Brain microvascular endothelial cell (primary cell): ENCODE measurements at regions not wholly inside any gene's neighbourhood (a gene's known extent, or its start where the extent isn't known, plus 50 kb on each side); places are given as distances from the start of the nearest gene placed in this dataset.

Source experiments
- DNase-seq: peaks from one replicate; pipeline ENCODE4 v3.0.0-alpha.2; 2020
- H3K27ac ChIP-seq: fragments of 250-450 bp; sonication (Bioruptor Pico); 2 replicates; pipeline ENCODE4 v1.5.1; 2020; ENCODE audit warnings: mild to moderate bottlenecking, moderate library complexity
- H3K27me3 ChIP-seq: fragments of 250-450 bp; sonication (Bioruptor Pico); replicated peaks from 2 replicates; pipeline ENCODE4 v1.5.1; 2020; ENCODE audit warnings: mild to moderate bottlenecking
- H3K36me3 ChIP-seq: fragments of 250-450 bp; sonication (Bioruptor Pico); replicated peaks from 2 replicates; pipeline ENCODE4 v1.5.1; 2020; ENCODE audit warnings: mild to moderate bottlenecking
- H3K4me3 ChIP-seq: 2 replicates; pipeline ENCODE4 v1.5.1; 2011; ENCODE audit warnings: low read depth, mild to moderate bottlenecking, control low read depth, low read length, moderate library complexity
- in situ Hi-C: cut with HindIII; loops from 2 replicates; pipeline ENCODE4 v1.10.0; 2017; ENCODE audit warnings: low sequenced_read_pairs, low pct_ligation_motif_present
- TF ChIP-seq, protein P1 (sequence below): IDR thresholded peaks from 2 replicates; pipeline ENCODE4 v1.5.1; 2011; ENCODE audit warnings: low read depth, mild to moderate bottlenecking, moderate library complexity, low read length, control low read depth, inconsistent platforms; ENCODE audit errors: missing control alignments

DNA sequence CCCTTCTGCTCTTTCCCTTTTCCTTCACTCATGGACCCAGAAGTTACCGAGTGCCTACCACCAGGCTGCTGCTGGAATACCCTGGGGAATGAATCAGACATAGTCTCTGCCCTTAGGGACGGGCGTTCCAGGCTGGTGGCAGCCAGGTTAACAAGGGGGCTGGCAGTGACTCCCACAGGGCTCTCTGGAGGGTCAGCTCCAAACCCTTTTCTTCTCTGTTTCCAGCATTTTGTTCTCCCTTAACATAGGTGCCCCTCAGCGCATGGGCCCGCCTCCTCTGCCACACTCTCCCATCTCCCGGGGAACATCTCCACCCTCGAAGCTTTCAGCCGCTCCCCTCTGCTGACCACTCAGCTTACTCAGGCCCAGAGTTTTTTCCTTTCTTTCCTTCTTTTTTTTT is 62.9 kb upstream of the LRP8 start:
- Histone ChIP-seq H3K36me3 (no peaks in the 10 kb centered on the region), H3K4me3 (no peak overlapping the region), H3K27ac (no peak overlapping the region), H3K27me3 (no peaks in the 10 kb centered on the region)
- TF ChIP-seq, protein P1, sequence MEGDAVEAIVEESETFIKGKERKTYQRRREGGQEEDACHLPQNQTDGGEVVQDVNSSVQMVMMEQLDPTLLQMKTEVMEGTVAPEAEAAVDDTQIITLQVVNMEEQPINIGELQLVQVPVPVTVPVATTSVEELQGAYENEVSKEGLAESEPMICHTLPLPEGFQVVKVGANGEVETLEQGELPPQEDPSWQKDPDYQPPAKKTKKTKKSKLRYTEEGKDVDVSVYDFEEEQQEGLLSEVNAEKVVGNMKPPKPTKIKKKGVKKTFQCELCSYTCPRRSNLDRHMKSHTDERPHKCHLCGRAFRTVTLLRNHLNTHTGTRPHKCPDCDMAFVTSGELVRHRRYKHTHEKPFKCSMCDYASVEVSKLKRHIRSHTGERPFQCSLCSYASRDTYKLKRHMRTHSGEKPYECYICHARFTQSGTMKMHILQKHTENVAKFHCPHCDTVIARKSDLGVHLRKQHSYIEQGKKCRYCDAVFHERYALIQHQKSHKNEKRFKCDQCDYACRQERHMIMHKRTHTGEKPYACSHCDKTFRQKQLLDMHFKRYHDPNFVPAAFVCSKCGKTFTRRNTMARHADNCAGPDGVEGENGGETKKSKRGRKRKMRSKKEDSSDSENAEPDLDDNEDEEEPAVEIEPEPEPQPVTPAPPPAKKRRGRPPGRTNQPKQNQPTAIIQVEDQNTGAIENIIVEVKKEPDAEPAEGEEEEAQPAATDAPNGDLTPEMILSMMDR = no peak
- in situ Hi-C loops = no loop called here
- DNase-seq = no peak

DNA sequence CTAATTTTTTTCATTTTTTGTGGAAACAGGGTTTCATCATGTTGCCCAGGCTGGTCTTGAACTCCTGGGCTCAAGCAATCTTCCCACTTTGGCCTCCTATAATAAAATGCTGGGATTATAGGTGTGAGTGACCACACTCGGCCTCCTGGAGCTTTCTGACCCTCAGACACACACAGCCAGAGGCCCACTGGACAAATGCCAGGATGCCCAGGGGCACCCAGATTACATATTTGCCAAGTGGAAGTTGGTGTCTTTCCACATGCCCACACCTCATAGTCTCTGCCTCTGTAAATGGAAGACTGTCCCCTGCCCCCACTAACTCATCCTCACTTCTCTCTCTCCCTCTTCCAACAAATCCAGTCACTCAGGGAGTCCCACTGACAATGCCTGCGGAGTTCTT is 63.4 kb upstream of the LRP8 start:
- Histone ChIP-seq H3K4me3 (no peak overlapping the region), H3K36me3 (no peaks in the 10 kb centered on the region), H3K27ac (no peak overlapping the region), H3K27me3 (no peaks in the 10 kb centered on the region)
- in situ Hi-C loops = no loop called here
- TF ChIP-seq, protein P1 = no peak
- no peak for DNase-seq

DNA sequence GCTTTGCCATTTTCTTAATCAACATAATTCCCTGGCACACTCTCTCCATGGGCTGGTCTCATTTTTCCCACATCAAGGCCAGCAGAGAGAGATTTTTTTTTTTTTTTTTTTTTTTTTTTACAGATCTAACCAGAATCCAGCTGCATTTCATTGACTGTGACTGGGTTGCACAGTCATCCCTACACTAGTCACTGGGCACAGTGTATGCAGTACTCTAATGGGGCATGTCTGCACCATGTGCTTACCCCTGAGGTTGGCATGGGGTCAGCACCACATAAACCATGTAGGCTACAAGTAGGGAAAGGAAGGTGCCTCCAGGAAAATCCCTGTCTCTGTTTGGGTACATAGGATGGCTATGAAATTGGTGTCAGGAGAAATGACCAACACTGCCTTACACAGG is 64.1 kb upstream of the LRP8 start:
- H3K36me3 ChIP-seq = no peaks in the 10 kb centered on the region
- in situ Hi-C loops = no loop called here
- H3K4me3 ChIP-seq = no peak overlapping the region
- TF ChIP-seq, protein P1 = no peak
- DNase-seq = no peak
- no peak overlapping the region for H3K27ac ChIP-seq
- no peaks in the 10 kb centered on the region for H3K27me3 ChIP-seq

DNA sequence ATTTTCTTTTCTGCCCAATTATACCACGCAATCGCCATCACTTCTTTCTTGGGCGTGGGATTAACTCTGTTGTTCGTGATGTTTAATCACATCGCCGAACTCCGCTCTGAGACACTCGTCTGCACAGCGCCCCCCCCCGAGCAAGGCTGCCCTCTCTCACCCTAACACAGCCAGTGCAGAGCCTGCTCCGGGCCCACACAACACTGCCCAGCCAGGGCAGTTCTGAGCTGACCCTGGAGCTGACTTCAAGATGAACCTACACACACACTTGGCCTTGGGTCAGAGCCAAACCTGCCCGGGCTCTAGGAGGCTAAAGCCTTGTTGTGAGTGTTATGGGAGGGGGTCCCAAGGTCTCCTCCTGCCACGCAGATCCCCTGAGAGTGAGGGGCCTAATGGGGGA is 64.6 kb upstream of the LRP8 start:
- TF ChIP-seq, protein P1 = no peak
- Histone ChIP-seq H3K36me3 (no peaks in the 10 kb centered on the region), H3K4me3 (no peak overlapping the region), H3K27me3 (no peaks in the 10 kb centered on the region), H3K27ac (no peak overlapping the region)
- DNase-seq = no peak
- in situ Hi-C loops = no loop called here

DNA sequence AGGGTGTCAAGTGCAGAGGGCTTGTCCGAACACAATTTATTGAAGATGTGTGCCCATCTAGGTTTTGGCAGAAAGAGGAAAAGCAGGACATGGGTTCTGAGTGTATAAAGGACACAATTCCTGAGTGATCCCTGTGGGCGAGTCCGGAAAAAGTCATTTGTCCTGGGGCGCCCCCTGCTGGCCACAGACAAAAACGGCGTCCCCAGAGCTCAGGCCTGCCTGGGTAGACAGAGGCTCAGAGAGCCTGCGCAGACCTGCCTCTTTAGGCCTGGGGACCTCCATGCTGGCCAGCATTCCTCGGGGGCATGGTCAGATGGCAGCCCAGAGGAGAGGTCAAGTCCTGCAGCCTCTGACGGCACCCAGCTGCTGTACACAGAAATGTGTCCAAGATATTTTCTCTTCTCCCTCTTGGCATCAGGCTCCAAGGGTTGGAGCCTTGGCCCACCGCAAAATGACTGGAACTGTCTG is 65.5 kb upstream of the LRP8 start:
- in situ Hi-C loops = no loop called here
- DNase-seq = peak; percentile 70
- Histone ChIP-seq H3K36me3 (no peaks in the 10 kb centered on the region), H3K4me3 (no peak overlapping the region), H3K27me3 (no peaks in the 10 kb centered on the region), H3K27ac (no peak overlapping the region)
- TF ChIP-seq, protein P1 = peak; percentile 89

DNA sequence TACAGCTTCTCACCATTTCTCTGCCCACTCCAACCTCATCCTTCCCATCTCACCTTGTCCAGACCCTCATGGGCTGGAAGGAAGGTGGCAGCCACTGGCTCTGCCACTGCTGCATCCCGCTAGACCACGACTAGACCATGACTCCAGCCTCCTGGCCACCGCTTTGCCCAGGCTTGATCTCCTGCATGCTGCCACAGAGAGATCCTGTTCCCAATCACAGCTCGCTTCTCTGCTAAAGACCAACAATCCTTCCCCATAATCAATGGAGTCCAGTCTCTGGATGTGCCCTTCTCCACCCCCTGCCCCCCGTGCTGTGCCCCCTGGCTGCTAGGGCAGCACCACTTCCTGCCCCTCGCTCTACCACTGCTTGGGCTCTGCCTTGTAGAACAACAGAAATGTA is 64.9 kb upstream of the DMRTB1 start:
- TF ChIP-seq, protein P1 = no peak
- no peaks in the 10 kb centered on the region for H3K36me3 ChIP-seq
- DNase-seq = no peak
- no peak overlapping the region for H3K27ac ChIP-seq
- in situ Hi-C loops = no loop called here
- no peak overlapping the region for H3K4me3 ChIP-seq
- no peaks in the 10 kb centered on the region for H3K27me3 ChIP-seq
